MCF 10A (cell line): ENCODE measurements at regions not wholly inside any gene's neighbourhood (a gene's known extent, or its start where the extent isn't known, plus 50 kb on each side); places are given as distances from the start of the nearest gene placed in this dataset.

Experiments used
- BruUV-seq: library from RNA; stranded (reverse); fragments of 400-500 nt; replicated peaks from 2 replicates; lab custom pipeline; 2021; lab: Mats Ljungman, UMichigan
- CTCF ChIA-PET: fragments of 300-600 bp; sonication (Branson Sonifier 250); formaldehyde crosslinking; extraction: SDS; loops from one replicate; lab custom pipeline; 2021; ENCODE audit warnings: antibody characterized with exemption, inconsistent platforms; lab: Yijun Ruan, JAX
- POLR2A ChIA-PET: fragments of 300-600, 350-650 bp; sonication (Branson Sonifier 250); formaldehyde crosslinking; extraction: SDS; loops from one replicate; lab custom pipeline; 2020; ENCODE audit warnings: antibody characterized with exemption, inconsistent platforms; lab: Yijun Ruan, JAX
- DNase-seq: peaks from one replicate; pipeline ENCODE4 v3.0.0-alpha.2; 2018; ENCODE audit not compliant: unreplicated experiment
- H3K27ac Mint-ChIP-seq: one replicate; pipeline ENCODE4 v1.8.0; 2022; ENCODE audit warnings: mild to moderate bottlenecking, low read depth, mixed read lengths; ENCODE audit not compliant: unreplicated experiment
- H3K27me3 Mint-ChIP-seq: one replicate; pipeline ENCODE4 v1.8.0; 2022; ENCODE audit warnings: mixed read lengths; ENCODE audit not compliant: insufficient read depth, unreplicated experiment
- H3K36me3 Mint-ChIP-seq: one replicate; pipeline ENCODE4 v1.8.0; 2022; ENCODE audit warnings: mild to moderate bottlenecking, moderate library complexity, mixed read lengths; ENCODE audit not compliant: insufficient read depth, unreplicated experiment
- H3K4me1 Mint-ChIP-seq: one replicate; pipeline ENCODE4 v1.8.0; 2022; ENCODE audit warnings: mixed read lengths; ENCODE audit not compliant: insufficient read depth, unreplicated experiment
- H3K4me3 Mint-ChIP-seq: one replicate; pipeline ENCODE4 v1.8.0; 2022; ENCODE audit warnings: mild to moderate bottlenecking, moderate library complexity, mixed read lengths; ENCODE audit not compliant: unreplicated experiment
- H3K9me3 Mint-ChIP-seq: one replicate; pipeline ENCODE4 v1.8.0; 2022; ENCODE audit warnings: mixed read lengths; ENCODE audit not compliant: unreplicated experiment
- intact Hi-C: fragments of 100-400 bp; cut with micrococcal nuclease; formaldehyde crosslinking; loops from 2 replicates; pipeline ENCODE4 v1.14.1; 2022
- TF ChIP-seq, protein P1 (sequence below): fragments of 200-600 bp; IDR thresholded peaks from one replicate; pipeline ENCODE4 v1.8.0; 2022; ENCODE audit warnings: antibody characterized with exemption, mild to moderate bottlenecking; ENCODE audit not compliant: unreplicated experiment

DNA sequence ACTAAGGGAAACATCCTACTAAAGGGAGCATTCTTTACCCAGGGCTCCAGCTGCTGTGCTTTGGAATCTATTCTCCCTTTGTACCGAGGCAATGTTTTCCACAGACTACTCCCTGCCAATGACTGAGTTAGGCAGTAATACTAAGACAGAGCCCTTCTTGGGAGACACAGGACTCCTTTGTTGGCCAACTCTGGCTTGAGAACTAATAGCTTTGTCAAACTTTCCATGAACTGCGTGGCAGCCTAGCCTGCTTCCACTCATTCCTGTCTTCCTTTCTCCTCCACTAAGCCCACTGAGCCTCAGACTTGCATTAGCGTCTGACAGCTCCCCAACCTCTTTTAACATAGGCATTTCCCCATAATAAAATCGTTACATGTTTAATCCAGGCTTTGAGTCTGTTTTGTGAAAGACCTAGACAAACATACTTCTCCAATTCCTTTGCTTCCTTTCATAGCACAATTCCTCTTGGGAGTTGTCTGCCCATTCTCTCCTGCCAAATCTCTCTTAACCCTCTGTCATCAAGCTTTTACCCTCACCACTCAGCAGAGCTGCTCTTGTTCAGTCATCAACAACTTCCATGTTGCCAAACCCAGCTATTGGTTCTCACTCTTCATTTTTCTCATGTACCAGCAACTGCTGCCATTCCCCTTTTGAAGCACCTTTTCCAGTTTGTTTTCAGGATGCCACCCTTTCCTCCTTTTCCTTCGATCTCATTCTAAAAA, 300.3 kb upstream of the IGFBP7 start:
- ChIA-PET CTCF (interaction anchor here (0.6 to 6.1 kb wide), 9 partner anchors 13 to 1813 kb away, joined by 3 to 40 read pairs (median 4); no protein-coding TSS in a partner anchor), POLR2A (interaction anchor here (0.9 kb wide), 1 partner anchor 17 kb away, joined by 4 read pairs; no protein-coding TSS in a partner anchor)
- H3K36me3 Mint-ChIP-seq = no peaks in the 10 kb centered on the region
- no peak for DNase-seq
- intact Hi-C loops = no loop called here
- no peaks in the 10 kb centered on the region for H3K27me3 Mint-ChIP-seq
- no peak overlapping the region for H3K27ac Mint-ChIP-seq
- H3K4me1 Mint-ChIP-seq = peaks cover 2% of the 10 kb centered on the region
- no peaks in the 10 kb centered on the region for H3K9me3 Mint-ChIP-seq
- no TSS peak for BruUV-seq
- TF ChIP-seq, protein P1, sequence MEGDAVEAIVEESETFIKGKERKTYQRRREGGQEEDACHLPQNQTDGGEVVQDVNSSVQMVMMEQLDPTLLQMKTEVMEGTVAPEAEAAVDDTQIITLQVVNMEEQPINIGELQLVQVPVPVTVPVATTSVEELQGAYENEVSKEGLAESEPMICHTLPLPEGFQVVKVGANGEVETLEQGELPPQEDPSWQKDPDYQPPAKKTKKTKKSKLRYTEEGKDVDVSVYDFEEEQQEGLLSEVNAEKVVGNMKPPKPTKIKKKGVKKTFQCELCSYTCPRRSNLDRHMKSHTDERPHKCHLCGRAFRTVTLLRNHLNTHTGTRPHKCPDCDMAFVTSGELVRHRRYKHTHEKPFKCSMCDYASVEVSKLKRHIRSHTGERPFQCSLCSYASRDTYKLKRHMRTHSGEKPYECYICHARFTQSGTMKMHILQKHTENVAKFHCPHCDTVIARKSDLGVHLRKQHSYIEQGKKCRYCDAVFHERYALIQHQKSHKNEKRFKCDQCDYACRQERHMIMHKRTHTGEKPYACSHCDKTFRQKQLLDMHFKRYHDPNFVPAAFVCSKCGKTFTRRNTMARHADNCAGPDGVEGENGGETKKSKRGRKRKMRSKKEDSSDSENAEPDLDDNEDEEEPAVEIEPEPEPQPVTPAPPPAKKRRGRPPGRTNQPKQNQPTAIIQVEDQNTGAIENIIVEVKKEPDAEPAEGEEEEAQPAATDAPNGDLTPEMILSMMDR = no peak
- no peak overlapping the region for H3K4me3 Mint-ChIP-seq

DNA sequence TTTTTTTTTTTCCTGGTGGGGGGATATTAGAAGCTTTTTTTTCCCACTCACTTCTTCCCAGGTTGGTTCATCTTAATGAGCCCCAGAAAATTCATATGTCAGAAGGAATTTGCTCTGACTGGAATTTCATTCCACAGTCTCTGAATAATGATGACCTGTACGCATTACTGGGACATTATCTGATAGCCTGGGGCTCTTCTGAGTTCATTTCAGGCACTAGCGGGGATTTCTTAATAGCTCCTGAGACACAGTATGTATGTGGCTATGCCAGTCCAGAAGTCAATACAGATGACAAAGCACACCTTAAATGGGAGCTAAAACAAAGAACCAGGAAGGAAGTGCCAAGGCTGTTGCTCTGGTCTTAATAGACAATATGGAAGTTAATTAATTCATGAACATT, 295.2 kb upstream of the IGFBP7 start:
- POLR2A ChIA-PET = interaction anchor here (0.7 to 1.7 kb wide), 7 partner anchors 50 to 1127 kb away, joined by 3 to 5 read pairs (median 3); no protein-coding TSS in a partner anchor
- peaks cover 24% of the 10 kb centered on the region for H3K4me1 Mint-ChIP-seq
- peak; percentile 70 for DNase-seq
- intact Hi-C loops = no loop called here
- CTCF ChIA-PET = interaction anchor here (0.7 to 3.4 kb wide), 8 partner anchors 11 to 368 kb away, joined by 3 to 24 read pairs (median 6); no protein-coding TSS in a partner anchor
- no TSS peak for BruUV-seq
- TF ChIP-seq, protein P1 = no peak
- no peaks in the 10 kb centered on the region for H3K36me3 Mint-ChIP-seq
- H3K27ac Mint-ChIP-seq = peak overlapping the region; percentile 74
- H3K9me3 Mint-ChIP-seq = no peaks in the 10 kb centered on the region
- H3K27me3 Mint-ChIP-seq = no peaks in the 10 kb centered on the region
- no peak overlapping the region for H3K4me3 Mint-ChIP-seq

- no TSS peak for BruUV-seq
- H3K27me3 Mint-ChIP-seq = no peaks in the 10 kb centered on the region
- intact Hi-C loops = no loop called here
- no peaks in the 10 kb centered on the region for H3K36me3 Mint-ChIP-seq
- no peak overlapping the region for H3K4me3 Mint-ChIP-seq
- no peak overlapping the region for H3K27ac Mint-ChIP-seq
- peaks cover 24% of the 10 kb centered on the region for H3K4me1 Mint-ChIP-seq
- ChIA-PET POLR2A (interaction anchor here (0.7 to 1.7 kb wide), 4 partner anchors 14 to 1128 kb away, joined by 3 to 5 read pairs (median 4); no protein-coding TSS in a partner anchor), CTCF (interaction anchor here (0.9 to 3.4 kb wide), 6 partner anchors 22 to 367 kb away, joined by 3 to 24 read pairs (median 8); no protein-coding TSS in a partner anchor)
- no peaks in the 10 kb centered on the region for H3K9me3 Mint-ChIP-seq
- TF ChIP-seq, protein P1 = no peak
- no peak for DNase-seq
These were observed 294.3 kb upstream of the IGFBP7 start for GRCh38 chr4:57404483-57404882.

GRCh38 chr4:57403591-57403990, 293.4 kb upstream of the IGFBP7 start:
- no peaks in the 10 kb centered on the region for H3K27me3 Mint-ChIP-seq
- no TSS peak for BruUV-seq
- intact Hi-C loops = no loop called here
- H3K36me3 Mint-ChIP-seq = no peaks in the 10 kb centered on the region
- H3K9me3 Mint-ChIP-seq = no peaks in the 10 kb centered on the region
- CTCF ChIA-PET = interaction anchor here (0.6 to 3.4 kb wide), 7 partner anchors 11 to 366 kb away, joined by 3 to 24 read pairs (median 5); no protein-coding TSS in a partner anchor
- no peak overlapping the region for H3K4me3 Mint-ChIP-seq
- peak overlapping the region; percentile 32 for H3K27ac Mint-ChIP-seq
- peaks cover 24% of the 10 kb centered on the region for H3K4me1 Mint-ChIP-seq
- TF ChIP-seq, protein P1 = no peak
- no peak for DNase-seq
- POLR2A ChIA-PET = no interaction called here
